Caco-2 (cell line): ENCODE measurements at regions not wholly inside any gene's neighbourhood (a gene's known extent, or its start where the extent isn't known, plus 50 kb on each side); places are given as distances from the start of the nearest gene placed in this dataset.

Experiments
- BruUV-seq: library from RNA; stranded (reverse); fragments of 400-500 nt; replicated peaks from 2 replicates; lab custom pipeline; 2021; lab: Mats Ljungman, UMichigan
- CTCF ChIA-PET: fragments of 300-600 bp; sonication (Branson Sonifier 250); formaldehyde crosslinking; loops from one replicate; lab custom pipeline; 2022; ENCODE audit warnings: antibody characterized with exemption; lab: Charles Lee
- POLR2A ChIA-PET: fragments of 300-600 bp; sonication (Branson Sonifier 250); formaldehyde crosslinking; loops from one replicate; lab custom pipeline; 2022; ENCODE audit warnings: antibody characterized with exemption; lab: Charles Lee
- DNase-seq, 2 experiments: peaks; one replicate each; pipeline versions ENCODE4 v3.0.0 to v3.0.0-alpha.2; 2020 to 2022
- H3K27me3 ChIP-seq: replicated peaks from 2 replicates; pipeline ENCODE4 v1.6.0; 2011; ENCODE audit warnings: low read length; ENCODE audit not compliant: control insufficient read depth, insufficient read depth
- H3K36me3 ChIP-seq: 2 replicates; pipeline ENCODE4 v1.5.1; 2011; ENCODE audit warnings: low read length; ENCODE audit not compliant: control insufficient read depth, insufficient read depth
- H3K4me1 ChIP-seq: fragments of 250-450 bp; sonication (Bioruptor Pico); 2 replicates; pipeline ENCODE4 v1.5.1; 2020; ENCODE audit warnings: mild to moderate bottlenecking
- H3K4me3 ChIP-seq: 2 replicates; pipeline ENCODE4 v1.5.1; 2011; ENCODE audit warnings: low read depth, mild to moderate bottlenecking, control low read depth, low read length
- H3K9me3 ChIP-seq: fragments of 250-450 bp; sonication (Bioruptor Pico); 2 replicates; pipeline ENCODE4 v1.5.1; 2020; ENCODE audit warnings: mild to moderate bottlenecking, moderate library complexity
- H3K27ac Mint-ChIP-seq: one replicate; pipeline ENCODE4 v1.8.0; 2022; ENCODE audit warnings: mixed read lengths; ENCODE audit not compliant: unreplicated experiment
- H3K27me3 Mint-ChIP-seq: one replicate; pipeline ENCODE4 v1.8.0; 2022; ENCODE audit warnings: mixed read lengths; ENCODE audit not compliant: insufficient read depth, unreplicated experiment
- H3K36me3 Mint-ChIP-seq: one replicate; pipeline ENCODE4 v1.8.0; 2022; ENCODE audit warnings: mild to moderate bottlenecking, mixed read lengths; ENCODE audit not compliant: insufficient read depth, unreplicated experiment
- H3K4me1 Mint-ChIP-seq: one replicate; pipeline ENCODE4 v1.8.0; 2022; ENCODE audit warnings: low read depth, mixed read lengths; ENCODE audit not compliant: unreplicated experiment
- H3K4me3 Mint-ChIP-seq: one replicate; pipeline ENCODE4 v1.8.0; 2022; ENCODE audit warnings: mild to moderate bottlenecking, moderate library complexity, mixed read lengths; ENCODE audit not compliant: unreplicated experiment
- H3K9me3 Mint-ChIP-seq: one replicate; pipeline ENCODE4 v1.8.0; 2022; ENCODE audit warnings: mixed read lengths; ENCODE audit not compliant: unreplicated experiment
- CTCF ChIP-seq, 2 experiments: fragments of 200-600 bp in 1 of 2; IDR thresholded peaks; 1 replicate in 1 of 2; 2 replicates in 1 of 2; pipeline versions ENCODE4 v1.5.1 to v1.8.0; 2011 to 2022; ENCODE audit warnings: antibody characterized with exemption in 1 of 2, control low read depth in 1 of 2, inconsistent platforms in 1 of 2, low read depth in 1 of 2, low read length in 1 of 2, mild to moderate bottlenecking in 1 of 2, moderate library complexity in 1 of 2; ENCODE audit not compliant: insufficient read depth in 1 of 2, severe bottlenecking in 1 of 2, unreplicated experiment in 1 of 2
- intact Hi-C: fragments of 100-400 bp; cut with micrococcal nuclease; formaldehyde crosslinking; loops from one replicate; pipeline ENCODE4 v1.10.0; 2022; ENCODE audit not compliant: unreplicated experiment

GRCh38 chr5:104733063-104733669 is 1170.6 kb upstream of the NUDT12 start:
- Mint-ChIP-seq H3K9me3 (no peaks in the 10 kb centered on the region), H3K27me3 (no peaks in the 10 kb centered on the region), H3K27ac (no peak overlapping the region), H3K36me3 (no peaks in the 10 kb centered on the region), H3K4me1 (no peaks in the 10 kb centered on the region), H3K4me3 (no peak overlapping the region)
- ChIA-PET POLR2A (no interaction called here), CTCF (no interaction called here)
- BruUV-seq = no TSS peak
- Histone ChIP-seq H3K4me3 (no peak overlapping the region), H3K4me1 (no peaks in the 10 kb centered on the region), H3K27me3 (no peaks in the 10 kb centered on the region), H3K36me3 (no peaks in the 10 kb centered on the region), H3K9me3 (no peaks in the 10 kb centered on the region)
- TF ChIP-seq CTCF (IDR thresholded peaks at IDR 0.05; ENCODE audit: insufficient read depth in 1 of 2, low read depth in 1 of 2, low read length in 1 of 2, severe bottlenecking in 1 of 2, unreplicated experiment in 1 of 2) = no peak
- no peak for DNase-seq
- intact Hi-C loops = loop anchor here (10.0 kb wide), 1 partner anchor 212 kb away; no protein-coding TSS in a partner anchor

GRCh38 chr5:104731331-104731730 is 1168.7 kb upstream of the NUDT12 start:
- Histone ChIP-seq H3K4me1 (no peaks in the 10 kb centered on the region), H3K36me3 (no peaks in the 10 kb centered on the region), H3K4me3 (no peak overlapping the region), H3K27me3 (no peaks in the 10 kb centered on the region), H3K9me3 (no peaks in the 10 kb centered on the region)
- H3K27ac Mint-ChIP-seq = no peak overlapping the region
- ChIA-PET CTCF (no interaction called here), POLR2A (no interaction called here)
- intact Hi-C loops = loop anchor here (10.0 kb wide), 1 partner anchor 213 kb away; no protein-coding TSS in a partner anchor
- DNase-seq = no peak
- TF ChIP-seq CTCF (IDR thresholded peaks at IDR 0.05; ENCODE audit: insufficient read depth in 1 of 2, low read depth in 1 of 2, low read length in 1 of 2, severe bottlenecking in 1 of 2, unreplicated experiment in 1 of 2) = no peak
- H3K4me1 Mint-ChIP-seq = no peaks in the 10 kb centered on the region
- no TSS peak for BruUV-seq
- no peaks in the 10 kb centered on the region for H3K27me3 Mint-ChIP-seq
- no peak overlapping the region for H3K4me3 Mint-ChIP-seq
- H3K9me3 Mint-ChIP-seq = no peaks in the 10 kb centered on the region
- no peaks in the 10 kb centered on the region for H3K36me3 Mint-ChIP-seq

GRCh38 chr5:104708027-104708426 is 1145.4 kb upstream of the NUDT12 start:
- Histone ChIP-seq H3K4me1 (no peaks in the 10 kb centered on the region), H3K4me3 (no peak overlapping the region), H3K9me3 (peaks cover 3% of the 10 kb centered on the region; the same call in 1 of the 2 replicates), H3K27me3 (no peaks in the 10 kb centered on the region), H3K36me3 (no peaks in the 10 kb centered on the region)
- no peaks in the 10 kb centered on the region for H3K27me3 Mint-ChIP-seq
- no peak overlapping the region for H3K4me3 Mint-ChIP-seq
- intact Hi-C loops = no loop called here
- no peaks in the 10 kb centered on the region for H3K4me1 Mint-ChIP-seq
- no peaks in the 10 kb centered on the region for H3K9me3 Mint-ChIP-seq
- no TSS peak for BruUV-seq
- POLR2A ChIA-PET = no interaction called here
- DNase-seq = no peak
- no peak for TF ChIP-seq CTCF (IDR thresholded peaks at IDR 0.05; ENCODE audit: insufficient read depth in 1 of 2, low read depth in 1 of 2, low read length in 1 of 2, severe bottlenecking in 1 of 2, unreplicated experiment in 1 of 2)
- CTCF ChIA-PET = no interaction called here
- no peaks in the 10 kb centered on the region for H3K36me3 Mint-ChIP-seq
- no peak overlapping the region for H3K27ac Mint-ChIP-seq
